GM13977 (cell line): ENCODE measurements at regions not wholly inside any gene's neighbourhood (a gene's known extent, or its start where the extent isn't known, plus 50 kb on each side); places are given as distances from the start of the nearest gene placed in this dataset.
"Not testable (repeated sequence)": the region's sequence is repeated elsewhere in the genome, so short reads cannot be mapped to it uniquely, and the experiment has no call there.

Source experiments
- DNase-seq: peaks from one replicate; pipeline ENCODE4 v3.0.0; 2012; ENCODE audit warnings: low spot score
- in situ Hi-C: fragments of 300-500 bp; cut with MboI; formaldehyde crosslinking; loops from one replicate; pipeline ENCODE4 v1.12.0; 2022; ENCODE audit warnings: low sequenced_read_pairs, low pct_unique_long_range_greater_than_20kb, mixed read lengths, inconsistent platforms; ENCODE audit not compliant: unreplicated experiment
- TF ChIP-seq, protein P1 (sequence below): IDR thresholded peaks from 2 replicates; pipeline ENCODE4 v1.5.1; 2012; ENCODE audit warnings: mild to moderate bottlenecking, control low read depth; ENCODE audit not compliant: insufficient read depth; ENCODE audit errors: extremely low read depth, missing control alignments

DNA sequence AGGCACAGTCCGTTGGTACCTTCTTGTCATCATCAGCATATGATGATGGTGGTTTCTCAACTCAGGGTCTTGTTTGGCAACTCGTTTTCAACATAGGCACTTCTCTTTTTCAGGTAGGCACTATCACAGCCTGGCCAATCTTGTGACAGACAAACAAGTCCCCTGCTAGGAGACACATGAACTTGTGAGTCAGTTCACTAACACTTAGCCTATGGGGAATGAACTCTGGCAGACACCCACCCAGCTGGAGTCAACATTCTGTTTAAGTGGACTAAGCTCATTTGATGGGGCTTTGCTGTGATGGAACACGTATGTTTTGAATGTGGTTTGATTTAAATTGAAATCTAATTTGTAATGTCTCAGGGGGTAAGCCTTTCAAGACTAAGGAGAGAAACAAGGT is 100.7 kb upstream of the MAMLD1 start:
- in situ Hi-C loops: no loop called here
- DNase-seq: no peak
- TF ChIP-seq, protein P1, sequence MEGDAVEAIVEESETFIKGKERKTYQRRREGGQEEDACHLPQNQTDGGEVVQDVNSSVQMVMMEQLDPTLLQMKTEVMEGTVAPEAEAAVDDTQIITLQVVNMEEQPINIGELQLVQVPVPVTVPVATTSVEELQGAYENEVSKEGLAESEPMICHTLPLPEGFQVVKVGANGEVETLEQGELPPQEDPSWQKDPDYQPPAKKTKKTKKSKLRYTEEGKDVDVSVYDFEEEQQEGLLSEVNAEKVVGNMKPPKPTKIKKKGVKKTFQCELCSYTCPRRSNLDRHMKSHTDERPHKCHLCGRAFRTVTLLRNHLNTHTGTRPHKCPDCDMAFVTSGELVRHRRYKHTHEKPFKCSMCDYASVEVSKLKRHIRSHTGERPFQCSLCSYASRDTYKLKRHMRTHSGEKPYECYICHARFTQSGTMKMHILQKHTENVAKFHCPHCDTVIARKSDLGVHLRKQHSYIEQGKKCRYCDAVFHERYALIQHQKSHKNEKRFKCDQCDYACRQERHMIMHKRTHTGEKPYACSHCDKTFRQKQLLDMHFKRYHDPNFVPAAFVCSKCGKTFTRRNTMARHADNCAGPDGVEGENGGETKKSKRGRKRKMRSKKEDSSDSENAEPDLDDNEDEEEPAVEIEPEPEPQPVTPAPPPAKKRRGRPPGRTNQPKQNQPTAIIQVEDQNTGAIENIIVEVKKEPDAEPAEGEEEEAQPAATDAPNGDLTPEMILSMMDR: no peak

DNA sequence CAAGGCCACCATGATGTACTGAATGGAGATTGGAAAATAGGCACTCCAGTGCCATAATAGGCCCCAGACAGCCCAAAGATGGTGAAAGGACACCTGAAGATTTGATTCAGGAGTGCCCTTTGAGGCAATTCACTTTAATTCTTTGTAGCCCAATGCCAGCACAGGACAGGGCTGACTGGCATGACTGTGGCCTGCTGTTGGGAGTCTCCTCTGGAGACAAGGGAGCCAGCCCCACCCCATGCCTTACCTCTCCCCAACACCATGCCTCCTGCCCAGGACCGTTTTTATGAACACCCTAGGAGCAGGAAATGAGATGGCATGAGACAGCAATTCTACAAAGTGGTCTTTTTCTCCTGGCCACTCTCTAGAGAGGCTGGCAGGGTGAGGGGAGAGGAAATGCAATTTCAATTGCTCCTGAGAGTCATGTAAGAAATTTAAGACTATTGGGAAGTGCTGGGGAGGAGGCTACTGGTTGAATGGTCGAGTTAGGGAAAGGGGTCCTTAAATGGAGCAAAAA is 94.2 kb upstream of the MAMLD1 start:
- in situ Hi-C loops: no loop called here
- no peak for DNase-seq
- TF ChIP-seq, protein P1: no peak

DNA sequence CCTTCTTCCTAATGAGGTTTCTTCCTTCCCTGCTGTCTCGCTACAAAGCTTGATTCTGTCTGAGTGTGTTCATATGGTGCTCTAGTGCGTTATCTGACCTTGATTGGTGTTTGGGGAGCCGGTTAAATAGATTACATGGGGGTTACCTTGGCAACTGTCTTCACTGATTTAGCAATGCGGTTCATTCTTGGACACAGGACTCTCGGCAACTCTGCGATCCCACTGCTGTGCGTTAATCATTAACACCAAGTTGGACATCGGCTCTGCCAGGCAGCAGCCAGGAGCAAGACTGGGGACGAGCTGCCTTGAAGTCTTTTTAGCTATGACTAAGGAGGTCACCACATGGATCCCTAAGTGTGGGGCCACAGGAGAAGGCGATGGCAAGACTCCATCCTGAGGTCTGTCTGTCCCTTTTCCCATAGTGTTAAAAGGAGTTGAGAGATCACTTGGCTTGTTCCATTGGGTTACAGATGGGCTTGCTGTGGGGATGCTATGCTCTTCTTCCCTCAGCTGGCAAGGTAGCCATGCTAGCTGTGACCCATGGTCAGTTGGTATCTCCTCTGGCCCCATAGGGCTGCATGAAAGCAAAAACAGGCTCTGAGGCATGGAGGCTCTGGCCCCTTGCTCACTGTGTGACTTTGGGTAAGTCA is 93.4 kb upstream of the MAMLD1 start:
- no peak for DNase-seq
- in situ Hi-C loops: no loop called here
- TF ChIP-seq, protein P1: no peak

DNA sequence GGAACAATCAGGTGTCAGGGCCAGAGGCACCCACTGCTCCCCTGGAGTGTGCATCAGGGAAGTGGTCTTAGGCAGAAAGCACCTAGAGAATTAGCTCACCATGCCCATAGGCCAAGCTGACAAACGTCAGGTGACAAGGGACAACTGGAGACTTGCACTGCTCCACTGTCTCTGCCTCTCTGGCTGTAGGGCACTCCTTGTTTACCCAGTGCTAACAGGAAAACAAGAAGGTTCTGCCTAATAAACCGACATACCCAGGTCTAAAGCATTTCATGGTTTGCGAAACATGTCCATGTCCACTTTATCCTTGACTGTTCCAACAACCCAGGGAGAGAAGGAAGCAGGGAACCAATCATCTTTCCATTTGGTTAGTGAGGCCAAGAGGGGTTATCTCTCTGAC is 92.5 kb upstream of the MAMLD1 start:
- in situ Hi-C loops: no loop called here
- TF ChIP-seq, protein P1: no peak
- no peak for DNase-seq

DNA sequence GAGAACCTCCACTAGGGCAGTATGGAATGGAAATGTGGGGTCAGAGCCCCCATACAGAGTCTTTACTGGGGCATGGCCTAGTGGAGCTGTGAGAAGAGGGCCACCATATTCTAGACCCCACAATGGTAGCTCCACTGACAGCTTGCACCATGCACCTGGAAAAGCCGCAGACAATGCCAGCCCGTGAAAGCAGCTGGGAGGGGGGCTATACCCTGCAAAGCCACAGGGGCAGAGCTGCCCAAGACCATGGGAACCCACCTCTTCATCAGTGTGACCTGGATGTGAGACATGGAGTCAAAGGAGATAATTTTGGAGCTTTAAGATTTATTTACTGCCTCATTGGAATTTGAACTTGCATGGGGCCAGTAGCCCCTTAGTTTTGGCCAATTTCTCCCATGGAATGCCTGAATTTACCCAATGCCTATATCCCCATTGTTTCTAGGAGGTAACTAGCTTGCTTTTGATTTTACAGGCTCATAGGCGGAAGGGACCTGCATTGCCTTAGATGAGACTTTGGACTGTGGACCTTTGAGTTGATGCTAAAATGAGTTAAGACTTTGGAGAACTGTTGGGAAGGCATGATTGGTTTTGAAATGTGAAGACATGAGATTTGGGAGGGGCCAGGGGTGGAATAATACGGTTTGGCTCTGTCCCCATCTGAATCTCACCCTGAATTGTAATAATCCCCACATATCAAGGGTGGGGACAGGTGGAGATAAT is 89.4 kb upstream of the MAMLD1 start:
- DNase-seq, in situ Hi-C loops: not testable (repeated sequence)

DNA sequence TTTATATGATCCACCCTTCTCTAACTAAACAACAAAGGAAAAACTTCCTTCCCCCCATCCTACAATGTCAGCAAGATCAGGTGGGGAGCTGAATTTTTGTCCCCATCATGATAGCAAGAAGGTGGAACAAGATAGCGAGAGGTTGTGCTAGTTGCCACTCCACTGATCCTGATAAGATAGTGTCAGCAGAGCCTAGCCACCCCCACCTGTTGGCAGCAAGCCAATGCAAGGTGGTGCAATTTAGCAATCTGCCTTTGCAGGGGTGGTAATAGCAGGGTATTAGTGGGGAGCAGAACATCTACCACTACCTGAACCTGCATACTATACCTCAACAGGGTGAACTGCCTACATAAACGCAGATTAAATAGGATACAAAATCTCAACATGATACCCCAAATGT is 80.2 kb upstream of the MAMLD1 start:
- DNase-seq: no peak
- in situ Hi-C loops: no loop called here
- TF ChIP-seq, protein P1: no peak

DNA sequence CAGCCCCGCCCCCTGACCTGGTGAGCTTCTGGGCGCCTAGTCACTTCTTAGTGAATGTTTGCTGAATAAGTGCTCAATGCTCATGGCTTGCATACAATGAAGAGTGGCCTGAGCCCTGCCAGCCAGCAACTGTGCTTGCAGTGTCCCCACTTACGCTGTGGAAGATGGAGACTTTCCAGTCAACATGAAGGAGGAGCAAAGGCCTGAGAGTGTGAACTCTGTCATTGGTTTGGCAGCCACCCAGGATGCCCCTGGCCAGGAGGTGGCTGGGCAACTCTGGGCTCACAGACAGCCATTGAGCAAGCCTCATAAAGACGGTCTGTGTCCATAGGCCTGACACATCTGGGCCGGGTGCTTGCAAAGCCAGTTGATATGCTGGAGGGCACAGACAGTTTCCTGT is 72.1 kb upstream of the MAMLD1 start:
- TF ChIP-seq, protein P1: no peak
- in situ Hi-C loops: no loop called here
- no peak for DNase-seq
